COR-L47 (cell line): ENCODE measurements at regions not wholly inside any gene's neighbourhood (a gene's known extent, or its start where the extent isn't known, plus 50 kb on each side); places are given as distances from the start of the nearest gene placed in this dataset.
"Not testable (repeated sequence)": the region's sequence is repeated elsewhere in the genome, so short reads cannot be mapped to it uniquely, and the experiment has no call there.

Source experiments
- DNase-seq: peaks from one replicate; lab custom pipeline; 2025; lab: John Stamatoyannopoulos, UW

GRCh38 chr6:28623242-28623641 lies 97.6 kb downstream of the GPX5 start:
- DNase-seq: not testable (repeated sequence)

GRCh38 chr6:28626386-28626785 lies 100.7 kb downstream of the GPX5 start:
- not testable (repeated sequence) for DNase-seq

GRCh38 chr6:28632326-28632851 lies 106.7 kb downstream of the GPX5 start:
- DNase-seq: no peak

- DNase-seq: no peak
Observed at GRCh38 chr6:28633445-28634215, 107.9 kb downstream of the GPX5 start.

- DNase-seq: no peak
Observed at GRCh38 chr6:28634411-28634760, 108.7 kb downstream of the GPX5 start.

GRCh38 chr6:28634761-28635546 lies 109.3 kb downstream of the GPX5 start:
- DNase-seq: peak; percentile 8

GRCh38 chr6:28635547-28636158 lies 110.0 kb downstream of the GPX5 start:
- no peak for DNase-seq

- no peak for DNase-seq
Observed at GRCh38 chr6:28638787-28639430, 113.2 kb downstream of the GPX5 start.

- DNase-seq: not testable (repeated sequence)
Observed at GRCh38 chr6:28639445-28640290, 114.0 kb downstream of the GPX5 start.

GRCh38 chr6:28643017-28643740 lies 117.5 kb downstream of the GPX5 start:
- peak; percentile 44 for DNase-seq

- no peak for DNase-seq
Observed at GRCh38 chr6:28646650-28647049, 121.0 kb downstream of the GPX5 start.

- peak; percentile 78 for DNase-seq
Observed at GRCh38 chr6:28648035-28648877, 122.6 kb downstream of the GPX5 start.

- DNase-seq: no peak
Observed at GRCh38 chr6:28648878-28649375, 123.2 kb downstream of the GPX5 start.

- no peak for DNase-seq
Observed at GRCh38 chr6:28651161-28651560, 125.5 kb downstream of the GPX5 start.

GRCh38 chr6:28653876-28654275 lies 128.2 kb downstream of the GPX5 start:
- DNase-seq: no peak

- DNase-seq: no peak
Observed at GRCh38 chr6:28655164-28655563, 129.5 kb downstream of the GPX5 start.

GRCh38 chr6:28656715-28657114 lies 131.0 kb downstream of the GPX5 start:
- DNase-seq: no peak

- no peak for DNase-seq
Observed at GRCh38 chr6:28657381-28657768, 131.7 kb downstream of the GPX5 start.

GRCh38 chr6:28657769-28658465 lies 132.2 kb downstream of the GPX5 start:
- peak; percentile 26 for DNase-seq
